Skeletal muscle tissue (tissue), 3 donors: ENCODE measurements at regions not wholly inside any gene's neighbourhood (a gene's known extent, or its start where the extent isn't known, plus 50 kb on each side); places are given as distances from the start of the nearest gene placed in this dataset.

ENCODE experiments used
- H3K27ac ChIP-seq: one replicate; pipeline ENCODE4 v1.7.0; 2013; ENCODE audit warnings: mild to moderate bottlenecking, low read depth, low read length, inconsistent platforms
- H3K27me3 ChIP-seq, 3 donors: one replicate each; pipeline ENCODE4 v1.7.0; 2013; ENCODE audit warnings: low read length in 3 of 3; ENCODE audit not compliant: control insufficient read depth in 3 of 3, insufficient read depth in 3 of 3
- H3K36me3 ChIP-seq, 3 donors: one replicate each; pipeline ENCODE4 v1.7.0; 2013; ENCODE audit warnings: low read length in 3 of 3; ENCODE audit not compliant: control insufficient read depth in 3 of 3, insufficient read depth in 3 of 3
- H3K4me1 ChIP-seq, 3 donors: one replicate each; pipeline ENCODE4 v1.7.0; 2013; ENCODE audit warnings: low read length in 3 of 3, mild to moderate bottlenecking in 3 of 3; ENCODE audit not compliant: control insufficient read depth in 3 of 3, insufficient read depth in 3 of 3
- H3K4me3 ChIP-seq, 3 donors: one replicate each; pipeline ENCODE4 v1.7.0; 2013; ENCODE audit warnings: low read length in 3 of 3
- H3K9ac ChIP-seq, 3 donors: one replicate each; pipeline ENCODE4 v1.7.0; 2013; ENCODE audit warnings: low read length in 3 of 3, mild to moderate bottlenecking in 3 of 3, moderate library complexity in 2 of 3, low read depth in 1 of 3
- H3K9me3 ChIP-seq, 3 donors: one replicate each; pipeline ENCODE4 v1.7.0; 2013; ENCODE audit warnings: low read length in 3 of 3; ENCODE audit not compliant: control insufficient read depth in 3 of 3
- donor health status: Osteomylitis.

GRCh38 chr1:55579332-55580001, 364.3 kb upstream of the USP24 start:
- no peaks in the 10 kb centered on the region for H3K27me3 ChIP-seq
- H3K9me3 ChIP-seq, result no peaks in the 10 kb centered on the region
- no peak overlapping the region for H3K9ac ChIP-seq
- H3K4me1 ChIP-seq, result peaks cover 0 to 5% (median under 1%) of the 10 kb centered on the region in 3 donors
- H3K36me3 ChIP-seq, result no peaks in the 10 kb centered on the region
- H3K27ac ChIP-seq, result no peak overlapping the region
- H3K4me3 ChIP-seq, result no peak overlapping the region

- Histone ChIP-seq H3K36me3 (no peaks in the 10 kb centered on the region), H3K4me3 (no peak overlapping the region), H3K4me1 (peaks cover 0 to 5% (median 0%) of the 10 kb centered on the region in 3 donors), H3K9ac (no peak overlapping the region), H3K9me3 (no peaks in the 10 kb centered on the region), H3K27me3 (no peaks in the 10 kb centered on the region), H3K27ac (no peak overlapping the region)
Observed at GRCh38 chr1:55578646-55579045, 363.5 kb upstream of the USP24 start.

- Histone ChIP-seq H3K4me1 (peaks cover 4 to 11% (median 4%) of the 10 kb centered on the region in 3 donors), H3K27me3 (no peaks in the 10 kb centered on the region), H3K4me3 (no peak overlapping the region), H3K9me3 (no peaks in the 10 kb centered on the region), H3K9ac (no peak overlapping the region), H3K36me3 (no peaks in the 10 kb centered on the region), H3K27ac (no peak overlapping the region)
Observed at GRCh38 chr1:55575571-55576279, 360.6 kb upstream of the USP24 start.

GRCh38 chr1:55574691-55575225, 359.6 kb upstream of the USP24 start:
- Histone ChIP-seq H3K4me3 (no peak overlapping the region), H3K36me3 (no peaks in the 10 kb centered on the region), H3K9me3 (no peaks in the 10 kb centered on the region), H3K27ac (no peak overlapping the region), H3K4me1 (peaks cover 4 to 11% (median 4%) of the 10 kb centered on the region in 3 donors), H3K9ac (no peak overlapping the region), H3K27me3 (no peaks in the 10 kb centered on the region)

GRCh38 chr1:55572878-55573734, 357.9 kb upstream of the USP24 start:
- peaks cover 4 to 11% (median 4%) of the 10 kb centered on the region in 3 donors for H3K4me1 ChIP-seq
- no peaks in the 10 kb centered on the region for H3K36me3 ChIP-seq
- H3K4me3 ChIP-seq, result no peak overlapping the region
- no peak overlapping the region for H3K9ac ChIP-seq
- H3K27me3 ChIP-seq, result no peaks in the 10 kb centered on the region
- H3K27ac ChIP-seq, result no peak overlapping the region
- no peaks in the 10 kb centered on the region for H3K9me3 ChIP-seq

- Histone ChIP-seq H3K9ac (no peak overlapping the region), H3K9me3 (no peaks in the 10 kb centered on the region), H3K36me3 (no peaks in the 10 kb centered on the region), H3K27me3 (no peaks in the 10 kb centered on the region), H3K4me1 (peaks cover 4 to 11% (median 4%) of the 10 kb centered on the region in 3 donors), H3K4me3 (no peak overlapping the region), H3K27ac (no peak overlapping the region)
Observed at GRCh38 chr1:55571767-55572166, 356.6 kb upstream of the USP24 start.

GRCh38 chr1:55569417-55569816, 354.3 kb upstream of the USP24 start:
- no peak overlapping the region for H3K9ac ChIP-seq
- H3K36me3 ChIP-seq, result no peaks in the 10 kb centered on the region
- H3K27ac ChIP-seq, result no peak overlapping the region
- no peaks in the 10 kb centered on the region for H3K27me3 ChIP-seq
- peaks cover 4 to 11% (median 4%) of the 10 kb centered on the region in 3 donors for H3K4me1 ChIP-seq
- no peaks in the 10 kb centered on the region for H3K9me3 ChIP-seq
- no peak overlapping the region for H3K4me3 ChIP-seq

GRCh38 chr1:55568732-55569131, 353.6 kb upstream of the USP24 start:
- H3K4me1 ChIP-seq, result peaks cover 4 to 11% (median 4%) of the 10 kb centered on the region in 3 donors
- H3K4me3 ChIP-seq, result no peak overlapping the region
- H3K27me3 ChIP-seq, result no peaks in the 10 kb centered on the region
- no peaks in the 10 kb centered on the region for H3K36me3 ChIP-seq
- no peak overlapping the region for H3K9ac ChIP-seq
- H3K27ac ChIP-seq, result no peak overlapping the region
- no peaks in the 10 kb centered on the region for H3K9me3 ChIP-seq

- Histone ChIP-seq H3K27me3 (no peaks in the 10 kb centered on the region), H3K4me3 (no peak overlapping the region), H3K9me3 (no peaks in the 10 kb centered on the region), H3K4me1 (peaks cover 2 to 11% (median 5%) of the 10 kb centered on the region in 3 donors), H3K9ac (no peak overlapping the region), H3K27ac (no peak overlapping the region), H3K36me3 (no peaks in the 10 kb centered on the region)
Observed at GRCh38 chr1:55560266-55560665, 345.1 kb upstream of the USP24 start.
